GM12878 (cell line): ENCODE measurements at regions not wholly inside any gene's neighbourhood (a gene's known extent, or its start where the extent isn't known, plus 50 kb on each side); places are given as distances from the start of the nearest gene placed in this dataset.

ENCODE experiments used
- ATAC-seq: fragments of 200-7000 bp; cut with Tn5 transposase; 3 replicates; pipeline ENCODE4 v1.9.1; 2020; ENCODE audit warnings: mild to moderate bottlenecking, moderate library complexity
- BruUV-seq: library from RNA; stranded (reverse); fragments of 400-500 nt; replicated peaks from 2 replicates; lab custom pipeline; 2021; lab: Mats Ljungman, UMichigan
- CTCF ChIA-PET: fragments of 300-600 bp; sonication (Branson Sonifier 250); formaldehyde crosslinking; extraction: SDS; loops from one replicate; lab custom pipeline; 2021; ENCODE audit warnings: inconsistent platforms; lab: Yijun Ruan, JAX
- POLR2A ChIA-PET: fragments of 350-600 bp; formaldehyde crosslinking; extraction: SDS; loops from one replicate; lab custom pipeline; 2021; ENCODE audit warnings: inconsistent platforms; lab: Charles Lee
- RAD21 ChIA-PET: fragments of 300-600 bp; sonication (Branson Sonifier 250); formaldehyde crosslinking; loops from one replicate; lab custom pipeline; 2023; ENCODE audit warnings: antibody characterized with exemption; ENCODE audit not compliant: unreplicated experiment; lab: Charles Lee
- SMC1A ChIA-PET: fragments of 300-600 bp; sonication (Branson Sonifier 250); formaldehyde crosslinking; loops from one replicate; lab custom pipeline; 2023; ENCODE audit not compliant: unreplicated experiment, uncharacterized antibody; lab: Charles Lee
- DNase-seq: peaks from one replicate; pipeline ENCODE4 v3.0.0-alpha.2; 2011; ENCODE audit warnings: low read depth, low spot score
- FAIRE-seq: peaks from 3 replicates; lab custom pipeline; 2011; peaks lifted over from hg19 to GRCh38; lab: Jason Lieb, UNC
- H2AFZ ChIP-seq: 2 replicates; pipeline ENCODE4 v1.6.0; 2011; ENCODE audit warnings: low read depth, low read length, control low read depth; ENCODE audit not compliant: control insufficient read depth
- H3K27ac ChIP-seq: 2 replicates; pipeline ENCODE4 v1.5.1; 2011; ENCODE audit warnings: control low read depth; ENCODE audit not compliant: control insufficient read depth, insufficient read depth
- H3K27me3 ChIP-seq, 2 experiments: replicated peaks in 1 of 2; 2 replicates each; pipeline versions ENCODE4 v1.6.0 to v1.6.1; 2011; ENCODE audit warnings: low read length in 1 of 2; ENCODE audit not compliant: control insufficient read depth in 2 of 2, insufficient read depth in 2 of 2
- H3K36me3 ChIP-seq, 2 experiments: 2 replicates each; pipeline ENCODE4 v1.5.1; 2011; ENCODE audit warnings: low read length in 1 of 2; ENCODE audit not compliant: control insufficient read depth in 2 of 2, insufficient read depth in 2 of 2
- H3K4me1 ChIP-seq: 2 replicates; pipeline ENCODE4 v1.6.1; 2011; ENCODE audit warnings: mild to moderate bottlenecking, low read length, moderate library complexity, mixed read lengths; ENCODE audit not compliant: control insufficient read depth, insufficient read depth
- H3K4me2 ChIP-seq: 2 replicates; pipeline ENCODE4 v1.6.0; 2011; ENCODE audit warnings: control low read depth; ENCODE audit not compliant: control insufficient read depth, insufficient read depth
- H3K4me3 ChIP-seq: fragments of 200-600 bp; sonication (generic); 2 replicates; pipeline ENCODE4 v1.5.1; 2016
- H3K79me2 ChIP-seq: 2 replicates; pipeline ENCODE4 v1.6.0; 2011; ENCODE audit warnings: low read length; ENCODE audit not compliant: control insufficient read depth, insufficient read depth
- H3K9ac ChIP-seq: 2 replicates; pipeline ENCODE4 v1.8.0; 2011; ENCODE audit warnings: low read length, control low read depth, mixed read lengths; ENCODE audit not compliant: control insufficient read depth, insufficient read depth
- H3K9me3 ChIP-seq: replicated peaks from 3 replicates; pipeline ENCODE4 v1.5.1; 2011; ENCODE audit warnings: mild to moderate bottlenecking, low read length; ENCODE audit not compliant: control insufficient read depth, insufficient read depth
- H4K20me1 ChIP-seq: 2 replicates; pipeline ENCODE4 v1.6.0; 2011; ENCODE audit not compliant: control insufficient read depth, insufficient read depth
- ASH2L ChIP-seq: fragments of 300-600, 200-600 bp; sonication (generic); IDR thresholded peaks from 2 replicates; pipeline ENCODE4 v1.6.1; 2017; ENCODE audit warnings: low read depth, mild to moderate bottlenecking, borderline replicate concordance
- FOS ChIP-seq: IDR thresholded peaks from 3 replicates; pipeline ENCODE4 v1.6.1; 2011; ENCODE audit warnings: borderline replicate concordance; ENCODE audit not compliant: insufficient read length; ENCODE audit errors: extremely low read depth
- HDAC6 ChIP-seq: fragments of 200-600 bp; sonication (generic); IDR thresholded peaks from one replicate; pipeline ENCODE4 v1.8.0; 2017; ENCODE audit warnings: antibody characterized with exemption; ENCODE audit not compliant: unreplicated experiment
- JUND ChIP-seq: IDR thresholded peaks from 2 replicates; pipeline ENCODE4 v1.6.1; 2012; ENCODE audit warnings: low read depth, mild to moderate bottlenecking, low read length, improper control_type of control experiment, moderate library complexity
- MYC ChIP-seq: IDR thresholded peaks from 2 replicates; pipeline ENCODE4 v1.6.1; 2011; ENCODE audit warnings: mild to moderate bottlenecking, low read length, moderate library complexity, inconsistent platforms; ENCODE audit not compliant: insufficient read depth, insufficient replicate concordance, insufficient read length, severe bottlenecking
- RAD21 ChIP-seq: IDR thresholded peaks from 2 replicates; pipeline ENCODE4 v1.6.1; 2011; ENCODE audit warnings: mild to moderate bottlenecking, low read depth, low read length, moderate library complexity; ENCODE audit not compliant: insufficient read depth
- RCOR1 ChIP-seq: conservative IDR thresholded peaks from 2 replicates; pipeline ENCODE4 v1.6.1; 2012; ENCODE audit warnings: low read depth, low read length, improper control_type of control experiment
- STAT3 ChIP-seq: IDR thresholded peaks from 2 replicates; pipeline ENCODE4 v1.6.1; 2011; ENCODE audit warnings: low read depth, low read length, improper control_type of control experiment
- ZBTB40 ChIP-seq: fragments of 450-650 bp; IDR thresholded peaks from 2 replicates; pipeline ENCODE4 v1.6.1; 2016; ENCODE audit warnings: mild to moderate bottlenecking, moderate library complexity, borderline replicate concordance
- WGBS: methylation state at CpG from one replicate; pipeline ENCODE4 v1.1.6; 2016; ENCODE audit warnings: low lambda C conversion rate; ENCODE audit not compliant: insufficient replicate concordance, insufficient coverage; ENCODE audit errors: missing lambda C conversion rate; 5-methylcytosine and 5-hydroxymethylcytosine counted together
- in situ Hi-C: fragments of 300-500 bp; cut with MboI; formaldehyde crosslinking; loops from 9 replicates; pipeline ENCODE4 v1.14.3; 2018; ENCODE audit warnings: mixed read lengths
- intact Hi-C: fragments of 100-400 bp; cut with micrococcal nuclease; formaldehyde crosslinking; loops from one replicate; pipeline ENCODE4 v1.14.2; 2022; ENCODE audit not compliant: unreplicated experiment
- TF ChIP-seq, protein P1 (sequence below): fragments of 450-650 bp; IDR thresholded peaks from 2 replicates; pipeline ENCODE4 v1.6.1; 2017; ENCODE audit warnings: low read depth, mild to moderate bottlenecking, moderate library complexity
- TF ChIP-seq, protein P2 (sequence below): fragments of 450-650 bp; IDR thresholded peaks from 2 replicates; pipeline ENCODE4 v1.6.1; 2017; ENCODE audit warnings: mild to moderate bottlenecking, moderate library complexity

- ATAC-seq (no peak), DNase-seq (no peak), FAIRE-seq (no peak)
- H3K4me2 ChIP-seq: no peak overlapping the region
- H3K36me3 ChIP-seq: no peaks in the 10 kb centered on the region
- H4K20me1 ChIP-seq: no peaks in the 10 kb centered on the region
- no peak overlapping the region for H3K4me3 ChIP-seq
- ChIA-PET POLR2A (no interaction called here), RAD21 (no interaction called here), SMC1A (no interaction called here), CTCF (no interaction called here)
- no peaks in the 10 kb centered on the region for H3K79me2 ChIP-seq
- intact Hi-C loops: no loop called here
- H2AFZ ChIP-seq: no peak overlapping the region
- no peak overlapping the region for H3K9ac ChIP-seq
- in situ Hi-C loops: no loop called here
- no peak overlapping the region for H3K27ac ChIP-seq
- WGBS: 88% methylated on average over 3 of the region's 3 CpGs
- no peaks in the 10 kb centered on the region for H3K27me3 ChIP-seq
- no peaks in the 10 kb centered on the region for H3K4me1 ChIP-seq
- no peaks in the 10 kb centered on the region; the same call in 2 of the 3 replicates for H3K9me3 ChIP-seq
- BruUV-seq: no TSS peak
- TF ChIP-seq RCOR1 (no peak), JUND (no peak), RAD21 (no peak), MYC (no peak), STAT3 (no peak), HDAC6 (no peak), ZBTB40 (no peak), ASH2L (no peak), FOS (no peak)
- TF ChIP-seq, protein P1, sequence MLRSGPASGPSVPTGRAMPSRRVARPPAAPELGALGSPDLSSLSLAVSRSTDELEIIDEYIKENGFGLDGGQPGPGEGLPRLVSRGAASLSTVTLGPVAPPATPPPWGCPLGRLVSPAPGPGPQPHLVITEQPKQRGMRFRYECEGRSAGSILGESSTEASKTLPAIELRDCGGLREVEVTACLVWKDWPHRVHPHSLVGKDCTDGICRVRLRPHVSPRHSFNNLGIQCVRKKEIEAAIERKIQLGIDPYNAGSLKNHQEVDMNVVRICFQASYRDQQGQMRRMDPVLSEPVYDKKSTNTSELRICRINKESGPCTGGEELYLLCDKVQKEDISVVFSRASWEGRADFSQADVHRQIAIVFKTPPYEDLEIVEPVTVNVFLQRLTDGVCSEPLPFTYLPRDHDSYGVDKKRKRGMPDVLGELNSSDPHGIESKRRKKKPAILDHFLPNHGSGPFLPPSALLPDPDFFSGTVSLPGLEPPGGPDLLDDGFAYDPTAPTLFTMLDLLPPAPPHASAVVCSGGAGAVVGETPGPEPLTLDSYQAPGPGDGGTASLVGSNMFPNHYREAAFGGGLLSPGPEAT: no peak
- TF ChIP-seq, protein P2, sequence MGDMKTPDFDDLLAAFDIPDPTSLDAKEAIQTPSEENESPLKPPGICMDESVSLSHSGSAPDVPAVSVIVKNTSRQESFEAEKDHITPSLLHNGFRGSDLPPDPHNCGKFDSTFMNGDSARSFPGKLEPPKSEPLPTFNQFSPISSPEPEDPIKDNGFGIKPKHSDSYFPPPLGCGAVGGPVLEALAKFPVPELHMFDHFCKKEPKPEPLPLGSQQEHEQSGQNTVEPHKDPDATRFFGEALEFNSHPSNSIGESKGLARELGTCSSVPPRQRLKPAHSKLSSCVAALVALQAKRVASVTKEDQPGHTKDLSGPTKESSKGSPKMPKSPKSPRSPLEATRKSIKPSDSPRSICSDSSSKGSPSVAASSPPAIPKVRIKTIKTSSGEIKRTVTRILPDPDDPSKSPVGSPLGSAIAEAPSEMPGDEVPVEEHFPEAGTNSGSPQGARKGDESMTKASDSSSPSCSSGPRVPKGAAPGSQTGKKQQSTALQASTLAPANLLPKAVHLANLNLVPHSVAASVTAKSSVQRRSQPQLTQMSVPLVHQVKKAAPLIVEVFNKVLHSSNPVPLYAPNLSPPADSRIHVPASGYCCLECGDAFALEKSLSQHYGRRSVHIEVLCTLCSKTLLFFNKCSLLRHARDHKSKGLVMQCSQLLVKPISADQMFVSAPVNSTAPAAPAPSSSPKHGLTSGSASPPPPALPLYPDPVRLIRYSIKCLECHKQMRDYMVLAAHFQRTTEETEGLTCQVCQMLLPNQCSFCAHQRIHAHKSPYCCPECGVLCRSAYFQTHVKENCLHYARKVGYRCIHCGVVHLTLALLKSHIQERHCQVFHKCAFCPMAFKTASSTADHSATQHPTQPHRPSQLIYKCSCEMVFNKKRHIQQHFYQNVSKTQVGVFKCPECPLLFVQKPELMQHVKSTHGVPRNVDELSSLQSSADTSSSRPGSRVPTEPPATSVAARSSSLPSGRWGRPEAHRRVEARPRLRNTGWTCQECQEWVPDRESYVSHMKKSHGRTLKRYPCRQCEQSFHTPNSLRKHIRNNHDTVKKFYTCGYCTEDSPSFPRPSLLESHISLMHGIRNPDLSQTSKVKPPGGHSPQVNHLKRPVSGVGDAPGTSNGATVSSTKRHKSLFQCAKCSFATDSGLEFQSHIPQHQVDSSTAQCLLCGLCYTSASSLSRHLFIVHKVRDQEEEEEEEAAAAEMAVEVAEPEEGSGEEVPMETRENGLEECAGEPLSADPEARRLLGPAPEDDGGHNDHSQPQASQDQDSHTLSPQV: no peak
Observed at GRCh38 chr7:136228171-136228570, 251.0 kb upstream of the MTPN start.
